ENCODE measurements at regions not wholly inside any gene's neighbourhood (a gene's known extent, or its start where the extent isn't known, plus 50 kb on each side); places are given as distances from the start of the nearest gene placed in this dataset.

DNA sequence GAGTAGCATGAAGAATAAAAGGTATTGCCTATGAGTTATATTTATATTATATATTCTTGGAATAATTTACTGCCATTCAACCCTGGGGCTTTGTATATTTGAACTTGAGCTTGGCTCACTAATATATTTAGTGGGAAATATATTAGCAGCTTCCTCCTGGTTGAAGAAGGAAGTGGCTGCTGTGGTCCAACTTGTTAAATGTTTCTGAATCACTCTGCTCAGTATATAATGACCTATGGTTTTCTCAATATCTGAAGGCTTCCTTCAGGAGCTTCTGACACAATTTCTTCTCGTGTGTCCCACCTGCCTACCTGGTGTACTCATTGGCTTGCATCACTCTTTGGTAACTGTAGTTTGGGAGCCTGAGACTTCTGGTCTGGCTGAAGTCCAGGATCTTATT lies 646.4 kb downstream of the TBC1D4 start:
- Histone ChIP-seq H3K4me3 (ENCODE audit: extremely low read depth in 1 of 4, insufficient read depth in 2 of 4, low read depth in 3 of 4, low read length in 4 of 4) (no peak overlapping the region), H3K4me1 (replicated peaks in 1 of 4; ENCODE audit: control insufficient read depth in 3 of 4, insufficient read depth in 4 of 4, low read length in 3 of 4) (no peaks in the 10 kb centered on the region), H2BK12ac (ENCODE audit: low read depth, low read length) (no peak overlapping the region), H4K8ac (ENCODE audit: extremely low read depth, insufficient read depth, low read length) (no peak overlapping the region), H2BK120ac (replicated peaks; ENCODE audit: low read depth, low read length) (no peak overlapping the region), H3K9me3 (ENCODE audit: insufficient read depth in 2 of 2, low read depth in 1 of 2, low read length in 1 of 2) (no peaks in the 10 kb centered on the region), H3K79me2 (ENCODE audit: control insufficient read depth in 1 of 2, insufficient read depth in 2 of 2, low read length in 2 of 2) (no peaks in the 10 kb centered on the region), H3K27ac (ENCODE audit: low read depth, low read length) (no peak overlapping the region), H3K79me1 (ENCODE audit: low read depth, low read length) (no peaks in the 10 kb centered on the region), H4K5ac (ENCODE audit: insufficient read length, low read depth, low read length) (no peak overlapping the region), H2AFZ (ENCODE audit: low read length) (no peak overlapping the region), H2BK5ac (ENCODE audit: low read depth, low read length) (no peak overlapping the region), H4K91ac (replicated peaks; ENCODE audit: insufficient read length, low read length) (no peak overlapping the region), H2BK20ac (ENCODE audit: low read length) (no peak overlapping the region), H3K9ac (replicated peaks in 1 of 4; ENCODE audit: extremely low read depth in 1 of 4, low read depth in 3 of 4, low read length in 3 of 4) (no peak overlapping the region), H3K23ac (ENCODE audit: insufficient read length) (no peak overlapping the region), H2BK15ac (ENCODE audit: low read length) (no peak overlapping the region), H2AK5ac (ENCODE audit: low read depth, low read length) (no peak overlapping the region), H3K4ac (replicated peaks; ENCODE audit: insufficient read length, low read depth, low read length) (no peak overlapping the region), H3K23me2 (ENCODE audit: low read depth, low read length) (no peaks in the 10 kb centered on the region), H3K4me2 (ENCODE audit: insufficient read depth in 1 of 2, low read depth in 2 of 2, low read length in 2 of 2) (no peak overlapping the region), H3K27me3 (replicated peaks in 1 of 4; ENCODE audit: control insufficient read depth in 3 of 4, extremely low read depth in 1 of 4, insufficient read depth in 3 of 4, low read length in 3 of 4) (no peaks in the 10 kb centered on the region), H3K14ac (ENCODE audit: insufficient read length) (no peak overlapping the region), H3K36me3 (ENCODE audit: control insufficient read depth in 2 of 4, insufficient read depth in 4 of 4, low read length in 3 of 4) (no peaks in the 10 kb centered on the region), H4K20me1 (replicated peaks in 1 of 2; ENCODE audit: control insufficient read depth in 1 of 2, insufficient read depth in 2 of 2, low read length in 2 of 2) (no peaks in the 10 kb centered on the region), H3K18ac (ENCODE audit: extremely low read depth, low read length) (no peak overlapping the region), H3K56ac (replicated peaks; ENCODE audit: insufficient read length, low read depth, low read length) (no peak overlapping the region)
- DNase-seq (ENCODE audit: low read depth in 1 of 2, low spot score in 2 of 2): no peak
- FAIRE-seq: no peak
- ChIA-PET CTCF (ENCODE audit: partially characterized antibody) (no interaction called here), POLR2A (ENCODE audit: partially characterized antibody) (no interaction called here)
- 93% methylated on average over 1 of the region's 1 CpG; no CpG with 5 or more reads in 1 of the 2 experiments for WGBS, 2 experiments (ENCODE audit: extremely low coverage in 1 of 2, insufficient coverage in 1 of 2, insufficient read length in 1 of 2, insufficient replicate concordance in 2 of 2, low coverage in 1 of 2, low lambda C conversion rate in 2 of 2, missing lambda C conversion rate in 1 of 2)
- TF ChIP-seq SIN3A (conservative IDR thresholded peaks at IDR 0.05 in 1 of 2, IDR thresholded peaks at IDR 0.05 in 1 of 2; ENCODE audit: low read depth in 1 of 2, low read length in 2 of 2) (no peak), JUN (IDR thresholded peaks at IDR 0.05; ENCODE audit: low read depth, low read length) (no peak), SP1 (IDR thresholded peaks at IDR 0.05; ENCODE audit: low read depth, low read length) (no peak), TCF12 (IDR thresholded peaks at IDR 0.05; ENCODE audit: low read depth, low read length) (no peak), POLR2AphosphoS5 (IDR thresholded peaks at IDR 0.05; ENCODE audit: low read depth, low read length) (no peak), BCL11A (IDR thresholded peaks at IDR 0.05; ENCODE audit: low read depth in 2 of 2, low read length in 2 of 2) (no peak), SIX5 (IDR thresholded peaks at IDR 0.05; ENCODE audit: low read depth, low read length) (no peak), CTBP2 (IDR thresholded peaks at IDR 0.05; ENCODE audit: borderline replicate concordance, insufficient read depth, insufficient read length, low read length) (no peak), POU5F1 (IDR thresholded peaks at IDR 0.05; ENCODE audit: low read depth, low read length) (no peak), GABPA (IDR thresholded peaks at IDR 0.05; ENCODE audit: borderline replicate concordance, insufficient read depth, low read length) (no peak), RNF2 (IDR thresholded peaks at IDR 0.05; ENCODE audit: borderline replicate concordance, low read depth, low read length, missing control alignments, poor library complexity, severe bottlenecking) (no peak), BACH1 (IDR thresholded peaks at IDR 0.05; ENCODE audit: low read length) (no peak)
